ENCODE measurements at regions not wholly inside any gene's neighbourhood (a gene's known extent, or its start where the extent isn't known, plus 50 kb on each side); places are given as distances from the start of the nearest gene placed in this dataset.
A peak's percentile ranks its signal among the peaks of the same experiment; 100 is the strongest.

DNA sequence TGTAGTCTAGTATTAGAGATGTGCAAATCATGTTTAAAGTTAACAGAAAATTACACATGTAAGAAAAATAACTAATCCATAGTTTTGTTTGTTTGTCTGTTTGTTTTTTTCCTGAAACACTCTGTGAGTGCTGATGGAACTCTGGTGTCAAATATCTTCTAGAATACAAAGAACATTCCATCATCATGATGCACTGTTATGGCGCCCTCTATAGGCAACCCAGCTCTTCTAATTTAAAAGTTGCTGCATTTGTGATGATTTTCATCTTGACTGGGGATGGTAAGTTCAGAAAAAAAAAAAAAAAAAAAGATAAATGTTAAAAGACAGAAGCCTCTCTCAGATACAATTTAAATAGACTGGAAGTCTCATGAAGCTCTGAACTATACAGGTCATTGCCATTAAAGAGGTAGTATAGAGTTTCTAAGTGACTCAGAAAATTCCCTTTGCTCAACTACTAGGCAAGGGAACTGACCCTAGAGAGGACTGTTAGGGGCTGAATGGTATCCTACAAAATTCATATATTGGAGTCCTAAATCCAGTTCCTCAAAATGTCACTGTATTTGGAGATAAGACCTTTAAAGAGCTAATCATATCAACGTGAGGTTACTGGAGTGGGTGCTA is 597.2 kb upstream of the ANO3 start:
- TF ChIP-seq EZH2 (IDR thresholded peaks at IDR 0.05; ENCODE audit: low read depth, unreplicated experiment) (no peak), POLR2AphosphoS5 (IDR thresholded peaks at IDR 0.05; ENCODE audit: low read depth) (no peak), CTCF (conservative IDR thresholded peaks at IDR 0.05; ENCODE audit: low read depth in 2 of 2) (peak; percentile 66 to 70), ZNF114 (CRISPR knock-in tag; IDR thresholded peaks at IDR 0.05) (no peak), ZNF331 (CRISPR knock-in tag; IDR thresholded peaks at IDR 0.05; ENCODE audit: low read depth) (no peak), CREB1 (CRISPR knock-in tag; IDR thresholded peaks at IDR 0.05; ENCODE audit: low read depth) (no peak), EZH2phosphoT487 (IDR thresholded peaks at IDR 0.05; ENCODE audit: unreplicated experiment) (no peak), ETS1 (IDR thresholded peaks at IDR 0.05) (no peak), JUNB (IDR thresholded peaks at IDR 0.05; ENCODE audit: unreplicated experiment) (no peak), STAT1 (IDR thresholded peaks at IDR 0.05; ENCODE audit: unreplicated experiment) (no peak), NANOG (IDR thresholded peaks at IDR 0.05; ENCODE audit: borderline replicate concordance) (no peak)
- TF ChIP-seq, protein P1, sequence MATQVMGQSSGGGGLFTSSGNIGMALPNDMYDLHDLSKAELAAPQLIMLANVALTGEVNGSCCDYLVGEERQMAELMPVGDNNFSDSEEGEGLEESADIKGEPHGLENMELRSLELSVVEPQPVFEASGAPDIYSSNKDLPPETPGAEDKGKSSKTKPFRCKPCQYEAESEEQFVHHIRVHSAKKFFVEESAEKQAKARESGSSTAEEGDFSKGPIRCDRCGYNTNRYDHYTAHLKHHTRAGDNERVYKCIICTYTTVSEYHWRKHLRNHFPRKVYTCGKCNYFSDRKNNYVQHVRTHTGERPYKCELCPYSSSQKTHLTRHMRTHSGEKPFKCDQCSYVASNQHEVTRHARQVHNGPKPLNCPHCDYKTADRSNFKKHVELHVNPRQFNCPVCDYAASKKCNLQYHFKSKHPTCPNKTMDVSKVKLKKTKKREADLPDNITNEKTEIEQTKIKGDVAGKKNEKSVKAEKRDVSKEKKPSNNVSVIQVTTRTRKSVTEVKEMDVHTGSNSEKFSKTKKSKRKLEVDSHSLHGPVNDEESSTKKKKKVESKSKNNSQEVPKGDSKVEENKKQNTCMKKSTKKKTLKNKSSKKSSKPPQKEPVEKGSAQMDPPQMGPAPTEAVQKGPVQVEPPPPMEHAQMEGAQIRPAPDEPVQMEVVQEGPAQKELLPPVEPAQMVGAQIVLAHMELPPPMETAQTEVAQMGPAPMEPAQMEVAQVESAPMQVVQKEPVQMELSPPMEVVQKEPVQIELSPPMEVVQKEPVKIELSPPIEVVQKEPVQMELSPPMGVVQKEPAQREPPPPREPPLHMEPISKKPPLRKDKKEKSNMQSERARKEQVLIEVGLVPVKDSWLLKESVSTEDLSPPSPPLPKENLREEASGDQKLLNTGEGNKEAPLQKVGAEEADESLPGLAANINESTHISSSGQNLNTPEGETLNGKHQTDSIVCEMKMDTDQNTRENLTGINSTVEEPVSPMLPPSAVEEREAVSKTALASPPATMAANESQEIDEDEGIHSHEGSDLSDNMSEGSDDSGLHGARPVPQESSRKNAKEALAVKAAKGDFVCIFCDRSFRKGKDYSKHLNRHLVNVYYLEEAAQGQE (IDR thresholded peaks at IDR 0.05; ENCODE audit: unreplicated experiment) = no peak

Measured in GM23338 (cell line).